NCI-H345 treated with DMSO at 0.1 percent for 48 hours (cell line): ENCODE measurements at regions not wholly inside any gene's neighbourhood (a gene's known extent, or its start where the extent isn't known, plus 50 kb on each side); places are given as distances from the start of the nearest gene placed in this dataset.

Source experiments
- DNase-seq: peaks from one replicate; lab custom pipeline; 2025; ENCODE audit not compliant: unreplicated experiment; lab: John Stamatoyannopoulos, UW

GRCh38 chr4:4775493-4776004 is 83.9 kb upstream of the MSX1 start:
- DNase-seq, result no peak

GRCh38 chr4:4772534-4772933 is 86.9 kb upstream of the MSX1 start:
- DNase-seq, result no peak

- no peak for DNase-seq
These were observed 88.3 kb upstream of the MSX1 start for GRCh38 chr4:4771160-4771559.

GRCh38 chr4:4770610-4771009 is 88.9 kb upstream of the MSX1 start:
- DNase-seq, result no peak

GRCh38 chr4:4766564-4766963 is 92.9 kb upstream of the MSX1 start:
- DNase-seq, result no peak

DNA sequence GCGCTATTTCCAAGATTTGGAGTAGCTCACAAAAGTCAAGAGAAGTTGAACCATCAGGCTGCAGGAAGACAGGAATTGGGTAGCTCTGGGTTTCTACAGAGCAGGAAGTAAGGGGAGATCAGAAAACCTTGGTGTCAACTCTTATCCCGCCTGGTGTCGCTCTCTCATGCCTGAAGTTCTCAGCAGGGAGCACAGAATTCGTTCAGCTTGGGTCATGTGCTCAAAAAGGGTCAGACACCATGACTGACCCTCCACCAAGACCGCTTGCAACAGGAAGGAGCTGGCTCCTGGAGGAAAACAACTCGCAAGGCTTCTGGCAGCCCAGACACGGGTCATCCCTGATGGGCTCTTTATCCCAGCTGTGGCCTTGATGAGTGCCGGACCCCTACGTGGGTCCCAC is 93.7 kb upstream of the MSX1 start:
- no peak for DNase-seq

DNA sequence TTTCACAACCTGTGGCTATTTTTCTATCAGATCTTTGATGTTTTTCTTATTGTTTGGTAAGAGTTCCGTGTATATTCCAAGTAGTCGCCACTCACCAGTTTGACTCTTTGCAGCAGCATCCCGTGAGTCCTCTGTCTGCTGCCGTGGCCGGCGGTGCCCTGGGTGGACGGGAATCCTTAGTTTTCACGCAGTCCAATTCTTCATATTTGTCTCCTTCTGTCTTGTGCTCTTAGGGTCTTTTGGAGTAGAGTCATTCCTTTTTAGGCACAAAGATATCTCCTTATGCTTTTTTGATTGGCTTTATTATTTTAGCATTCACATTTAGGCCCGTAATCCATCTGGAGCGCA is 94.9 kb upstream of the MSX1 start:
- DNase-seq, result no peak

GRCh38 chr4:4763822-4764557 is 95.5 kb upstream of the MSX1 start:
- DNase-seq, result no peak

GRCh38 chr4:4762909-4763821 is 96.3 kb upstream of the MSX1 start:
- no peak for DNase-seq

DNA sequence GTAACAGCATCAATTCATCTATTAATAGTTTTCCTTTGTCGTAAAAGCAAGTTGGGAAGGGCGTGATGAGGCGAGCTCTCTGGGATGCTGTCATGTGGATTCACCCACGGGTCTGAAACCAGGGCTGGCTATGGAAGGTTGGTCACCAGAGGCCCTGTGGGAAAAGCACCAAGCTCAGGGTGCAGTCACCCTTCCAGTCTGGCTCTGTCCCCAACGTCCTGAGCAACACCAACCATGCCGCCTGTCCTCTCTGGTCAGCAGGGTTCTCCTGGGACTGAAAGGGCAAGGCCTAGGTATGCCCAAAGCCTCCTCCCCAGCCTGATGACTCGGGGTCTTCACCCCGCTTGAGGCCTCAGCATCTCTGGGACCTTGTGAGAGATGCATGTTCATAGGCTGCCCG is 97.2 kb upstream of the MSX1 start:
- DNase-seq, result no peak

- no peak for DNase-seq
These were observed 98.1 kb upstream of the MSX1 start for GRCh38 chr4:4761128-4761982.

DNA sequence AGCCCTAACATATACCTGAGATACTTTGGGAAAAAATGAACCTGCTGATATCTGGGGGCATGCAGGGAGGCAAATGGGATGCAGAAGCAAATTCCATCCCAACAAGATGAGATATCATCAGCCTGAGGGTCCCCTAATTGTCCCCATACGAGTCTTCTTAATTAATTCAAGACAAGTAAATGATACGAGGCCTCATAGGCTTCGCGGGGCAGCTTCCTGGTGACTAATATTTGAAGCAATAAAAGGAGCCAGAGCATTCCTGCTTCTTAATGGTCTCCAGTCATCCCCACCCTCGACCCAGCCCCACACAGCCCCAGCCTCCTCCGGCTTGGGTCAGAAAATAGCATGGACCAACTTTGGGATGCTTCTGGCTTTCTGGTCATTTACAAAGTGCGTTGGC is 99.6 kb upstream of the MSX1 start:
- DNase-seq, result no peak

DNA sequence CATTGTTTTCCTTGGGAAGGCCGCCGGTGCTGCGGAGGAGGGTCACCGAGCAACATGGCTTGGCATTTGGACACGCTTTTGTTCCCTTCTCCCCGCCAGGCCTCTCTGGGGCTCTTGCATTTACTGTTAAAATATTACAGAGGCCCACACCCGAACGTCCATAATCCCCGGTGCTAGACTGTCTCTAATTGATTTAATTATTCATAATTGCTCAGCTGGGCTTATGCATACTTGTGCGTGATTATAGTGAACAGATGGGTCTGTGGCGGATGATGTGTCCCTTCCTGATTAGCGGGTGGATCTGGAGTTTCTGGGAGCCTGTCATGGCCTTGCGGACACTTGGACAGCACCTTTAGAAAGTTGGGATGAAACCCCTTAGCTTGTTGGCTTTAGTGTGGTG is 100.2 kb upstream of the MSX1 start:
- no peak for DNase-seq

GRCh38 chr4:4758681-4759080 is 100.8 kb upstream of the MSX1 start:
- DNase-seq, result no peak

DNA sequence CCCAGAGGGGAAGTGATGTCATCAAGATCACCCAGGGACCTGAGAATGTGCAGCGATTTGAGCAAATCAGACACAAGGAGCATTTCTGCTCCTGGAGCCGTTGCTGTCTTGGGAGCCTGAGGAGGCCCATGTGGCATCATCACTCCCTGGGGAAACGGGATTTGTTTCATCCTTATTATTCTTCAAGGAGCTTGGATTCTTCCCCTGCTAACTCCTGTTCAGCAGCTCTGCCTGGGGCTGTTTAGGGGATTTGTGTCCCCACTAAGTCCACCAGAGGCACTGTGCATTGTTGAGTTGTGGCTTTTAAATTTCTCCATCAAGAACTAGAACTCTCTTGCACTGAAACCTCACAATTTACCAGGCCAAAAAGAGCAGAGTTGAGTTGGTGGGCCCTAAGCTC is 104.2 kb upstream of the MSX1 start:
- no peak for DNase-seq

GRCh38 chr4:4754641-4755040 is 104.8 kb upstream of the MSX1 start:
- no peak for DNase-seq

- DNase-seq, result no peak
These were observed 105.8 kb upstream of the MSX1 start for GRCh38 chr4:4753643-4754042.

DNA sequence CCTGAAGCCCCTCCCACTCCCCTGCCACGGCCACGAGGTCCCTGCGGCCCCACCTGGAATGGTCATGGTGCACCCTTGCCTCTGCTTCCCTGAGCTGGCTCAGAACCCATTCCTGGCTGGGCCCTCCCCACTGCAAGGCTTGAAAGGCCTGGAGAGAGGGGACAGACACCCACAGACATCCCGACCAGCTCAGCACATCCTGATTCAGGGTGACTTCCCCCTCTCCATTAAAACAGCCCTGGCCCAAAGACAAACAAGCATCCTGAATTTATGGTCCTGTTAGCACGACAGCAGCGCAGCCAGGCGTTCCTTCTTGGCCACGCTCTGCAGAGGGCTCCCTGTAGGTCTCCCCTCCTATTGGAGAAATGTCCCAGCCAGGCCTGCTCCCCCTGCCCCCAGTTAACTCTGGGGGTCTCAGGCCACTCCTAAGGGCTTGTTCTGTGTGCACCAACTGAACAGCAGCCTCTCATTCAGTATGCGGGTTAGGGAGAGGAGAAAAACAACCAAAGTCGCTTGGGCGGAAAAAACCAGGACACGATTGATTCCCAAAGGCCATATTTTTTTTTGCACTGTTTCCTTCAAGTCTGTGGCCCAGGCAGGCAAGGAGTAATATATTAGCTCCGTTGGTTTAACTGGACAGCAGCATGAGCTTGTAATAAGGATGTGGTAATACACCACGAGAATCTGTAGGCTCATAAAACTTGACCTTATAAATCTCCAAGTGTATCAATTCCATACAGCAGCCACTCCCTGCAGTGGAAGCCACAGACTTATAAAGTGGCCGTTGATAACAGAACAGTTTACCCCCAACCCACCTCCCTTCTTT is 106.7 kb upstream of the MSX1 start:
- no peak for DNase-seq

DNA sequence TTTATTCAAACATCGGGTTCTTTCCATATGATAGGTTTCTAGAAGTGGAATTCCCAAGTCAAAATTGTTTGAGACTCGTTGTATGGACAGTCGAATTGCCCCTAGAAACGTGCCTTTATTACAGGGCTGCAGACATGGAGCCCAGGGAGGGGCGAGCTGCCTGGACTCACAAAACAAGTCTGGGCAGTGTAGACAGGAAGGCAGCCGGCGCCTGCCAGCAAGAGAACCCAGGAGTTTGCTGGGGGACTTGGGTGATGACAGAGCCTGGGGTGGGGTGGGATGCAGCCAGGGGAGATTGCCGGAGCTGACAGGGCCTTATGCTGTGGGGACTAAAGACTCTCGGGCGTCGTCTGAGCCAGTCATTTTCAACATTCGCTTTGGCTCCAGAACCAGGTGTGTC is 107.4 kb upstream of the MSX1 start:
- no peak for DNase-seq

- DNase-seq, result no peak
These were observed 109.3 kb upstream of the MSX1 start for GRCh38 chr4:4750187-4750586.

- DNase-seq, result no peak
These were observed 110.3 kb upstream of the MSX1 start for GRCh38 chr4:4749137-4749536.
